SU-DHL-6 (cell line): ENCODE measurements at regions not wholly inside any gene's neighbourhood (a gene's known extent, or its start where the extent isn't known, plus 50 kb on each side); places are given as distances from the start of the nearest gene placed in this dataset.

Experiments
- CTCF ChIP-seq: fragments of 200-600 bp; sonication (generic); IDR thresholded peaks from one replicate; pipeline ENCODE4 v1.5.1; 2017; ENCODE audit warnings: antibody characterized with exemption, mild to moderate bottlenecking, low read length, moderate library complexity; ENCODE audit not compliant: insufficient read depth, poor library complexity, severe bottlenecking
- EZH2phosphoT487 ChIP-seq: fragments of 200-600 bp; sonication (generic), shearing (Covaris generic); conservative IDR thresholded peaks from 2 replicates; pipeline ENCODE4 v1.6.1; 2018; ENCODE audit warnings: mild to moderate bottlenecking, antibody characterized with exemption, low read length, moderate library complexity, mixed read lengths

GRCh38 chr12:19726122-19726521, 286.8 kb downstream of the AEBP2 start:
- TF ChIP-seq CTCF (no peak), EZH2phosphoT487 (no peak)
